ENCODE measurements at regions not wholly inside any gene's neighbourhood (a gene's known extent, or its start where the extent isn't known, plus 50 kb on each side); places are given as distances from the start of the nearest gene placed in this dataset.

- H3K27me3 ChIP-seq (ENCODE audit: control insufficient read depth, extremely low read depth, insufficient read depth, low read length) = no peaks in the 10 kb centered on the region
- no peaks in the 10 kb centered on the region for H3K4me1 ChIP-seq (ENCODE audit: control insufficient read depth, extremely low read depth, insufficient read depth, low read length)
- no peak overlapping the region for H3K4me2 ChIP-seq (ENCODE audit: control insufficient read depth, extremely low read depth, insufficient read depth, low read depth, low read length)
- H2AFZ ChIP-seq (ENCODE audit: control insufficient read depth, low read length) = no peak overlapping the region
- no peaks in the 10 kb centered on the region for H3K79me2 ChIP-seq (ENCODE audit: control insufficient read depth, insufficient read depth, low read length)
- no peak overlapping the region for H3K4me3 ChIP-seq (ENCODE audit: control insufficient read depth in 2 of 3, extremely low read depth in 1 of 3, insufficient read depth in 2 of 3, low read depth in 1 of 3, low read length in 3 of 3)
- no peaks in the 10 kb centered on the region for H3K9me3 ChIP-seq (ENCODE audit: control insufficient read depth, low read depth, low read length)
- H3K36me3 ChIP-seq (ENCODE audit: control insufficient read depth in 2 of 2, extremely low read depth in 1 of 2, insufficient read depth in 2 of 2, low read length in 2 of 2) = no peaks in the 10 kb centered on the region
- H4K20me1 ChIP-seq (ENCODE audit: control insufficient read depth, extremely low read depth, insufficient read depth, low read length) = no peaks in the 10 kb centered on the region
- no peak overlapping the region for H3K27ac ChIP-seq (ENCODE audit: control insufficient read depth, insufficient read depth, low read length)
- no peak overlapping the region for H3K9ac ChIP-seq (ENCODE audit: control insufficient read depth, extremely low read depth, insufficient read depth, low read length)
- no peaks in the 10 kb centered on the region for H3K9me1 ChIP-seq (ENCODE audit: control insufficient read depth, extremely low read depth, insufficient read depth, low read length)
- dilution Hi-C loops (cut with MboI; ENCODE audit: extremely low pct_ligation_motif_present, low sequenced_read_pairs) = no loop called here
- DNase-seq (ENCODE audit: low read depth, low spot score) (no peak), FAIRE-seq (no peak)
- TF ChIP-seq CTCF (optimal IDR thresholded peaks at IDR 0.05 in 1 of 3, IDR thresholded peaks at IDR 0.05 in 1 of 3, conservative IDR thresholded peaks at IDR 0.05 in 1 of 3; ENCODE audit: extremely low read depth in 1 of 3, insufficient read depth in 2 of 3, low read length in 3 of 3) (no peak), EZH2 (IDR thresholded peaks at IDR 0.05; ENCODE audit: low read length) (no peak)
Measured at GRCh38 chr15:91471468-91471867, 371.4 kb downstream of the SV2B start.

GRCh38 chr15:91472316-91472756 is 372.3 kb downstream of the SV2B start:
- Histone ChIP-seq H4K20me1 (ENCODE audit: control insufficient read depth, extremely low read depth, insufficient read depth, low read length) (no peaks in the 10 kb centered on the region), H3K36me3 (ENCODE audit: control insufficient read depth in 2 of 2, extremely low read depth in 1 of 2, insufficient read depth in 2 of 2, low read length in 2 of 2) (no peaks in the 10 kb centered on the region), H3K27ac (ENCODE audit: control insufficient read depth, insufficient read depth, low read length) (no peak overlapping the region), H3K9ac (ENCODE audit: control insufficient read depth, extremely low read depth, insufficient read depth, low read length) (no peak overlapping the region), H3K27me3 (ENCODE audit: control insufficient read depth, extremely low read depth, insufficient read depth, low read length) (no peaks in the 10 kb centered on the region), H3K9me3 (ENCODE audit: control insufficient read depth, low read depth, low read length) (no peaks in the 10 kb centered on the region), H3K9me1 (ENCODE audit: control insufficient read depth, extremely low read depth, insufficient read depth, low read length) (no peaks in the 10 kb centered on the region), H3K4me2 (ENCODE audit: control insufficient read depth, extremely low read depth, insufficient read depth, low read depth, low read length) (no peak overlapping the region), H2AFZ (ENCODE audit: control insufficient read depth, low read length) (no peak overlapping the region), H3K4me1 (ENCODE audit: control insufficient read depth, extremely low read depth, insufficient read depth, low read length) (no peaks in the 10 kb centered on the region), H3K4me3 (ENCODE audit: control insufficient read depth in 2 of 3, extremely low read depth in 1 of 3, insufficient read depth in 2 of 3, low read depth in 1 of 3, low read length in 3 of 3) (no peak overlapping the region), H3K79me2 (ENCODE audit: control insufficient read depth, insufficient read depth, low read length) (no peaks in the 10 kb centered on the region)
- dilution Hi-C loops (cut with MboI; ENCODE audit: extremely low pct_ligation_motif_present, low sequenced_read_pairs) = no loop called here
- no peak for TF ChIP-seq CTCF (optimal IDR thresholded peaks at IDR 0.05 in 1 of 3, IDR thresholded peaks at IDR 0.05 in 1 of 3, conservative IDR thresholded peaks at IDR 0.05 in 1 of 3; ENCODE audit: extremely low read depth in 1 of 3, insufficient read depth in 2 of 3, low read length in 3 of 3)
- TF ChIP-seq EZH2 (IDR thresholded peaks at IDR 0.05; ENCODE audit: low read length) = no peak
- DNase-seq (ENCODE audit: low read depth, low spot score) = no peak
- no peak for FAIRE-seq

Measured in keratinocyte (primary cell).